CD4-positive, alpha-beta T cell (primary cell): ENCODE measurements at regions not wholly inside any gene's neighbourhood (a gene's known extent, or its start where the extent isn't known, plus 50 kb on each side); places are given as distances from the start of the nearest gene placed in this dataset.

Experiments
- ATAC-seq: fragments of 200-7000 bp; cut with Tn5 transposase; one replicate; pipeline ENCODE4 v1.10.0; 2022; ENCODE audit warnings: mild to moderate bottlenecking; ENCODE audit not compliant: poor library complexity
- CTCF ChIA-PET: fragments of 350-600 bp; sonication (Branson Sonifier 250); formaldehyde crosslinking; loops from one replicate; lab custom pipeline; 2021; ENCODE audit warnings: antibody characterized with exemption, inconsistent platforms; lab: Charles Lee
- POLR2A ChIA-PET: fragments of 350-600 bp; sonication (Branson Sonifier 250); formaldehyde crosslinking; loops from one replicate; lab custom pipeline; 2021; ENCODE audit warnings: antibody characterized with exemption, inconsistent platforms; lab: Charles Lee
- DNase-seq, 14 experiments: peaks; one replicate each; pipeline ENCODE4 v3.0.0-alpha.2; 2013 to 2020; ENCODE audit warnings: mixed read lengths in 2 of 14
- H3K27ac ChIP-seq, 2 donors: one replicate each; pipeline versions ENCODE4 v1.5.1 to v1.7.0; 2013; ENCODE audit warnings: low read length in 2 of 2, low read depth in 1 of 2, mild to moderate bottlenecking in 1 of 2
- H3K27me3 ChIP-seq, 2 experiments: 1 replicate in 1 of 2; 2 replicates in 1 of 2; pipeline versions ENCODE4 v1.6.1 to v1.7.0; 2013; ENCODE audit warnings: low read length in 2 of 2, control low read depth in 1 of 2, mild to moderate bottlenecking in 1 of 2, moderate library complexity in 1 of 2; ENCODE audit not compliant: insufficient read depth in 2 of 2, control insufficient read depth in 1 of 2
- H3K36me3 ChIP-seq: one replicate; pipeline ENCODE4 v1.6.1; 2013; ENCODE audit warnings: low read length, control low read depth; ENCODE audit not compliant: insufficient read depth
- H3K4me1 ChIP-seq: one replicate; pipeline ENCODE4 v1.6.1; 2013; ENCODE audit warnings: low read length, control low read depth; ENCODE audit not compliant: insufficient read depth
- H3K4me3 ChIP-seq: one replicate; pipeline ENCODE4 v1.5.1; 2013; ENCODE audit warnings: mild to moderate bottlenecking, low read length, moderate library complexity
- H3K9me3 ChIP-seq, 2 experiments: 1 replicate in 1 of 2; 2 replicates in 1 of 2; pipeline versions ENCODE4 v1.6.1 to v1.7.0; 2013; ENCODE audit warnings: low read length in 2 of 2, mild to moderate bottlenecking in 2 of 2, control low read depth in 1 of 2, moderate library complexity in 1 of 2; ENCODE audit not compliant: control insufficient read depth in 1 of 2, insufficient read depth in 1 of 2
- H3K27ac Mint-ChIP-seq: one replicate; pipeline ENCODE4 v1.8.0; 2020; ENCODE audit warnings: mixed read lengths
- H3K27me3 Mint-ChIP-seq: one replicate; pipeline ENCODE4 v1.8.0; 2021; ENCODE audit warnings: mixed read lengths
- H3K36me3 Mint-ChIP-seq: one replicate; pipeline ENCODE4 v1.8.0; 2021; ENCODE audit warnings: low read depth, mixed read lengths
- H3K4me1 Mint-ChIP-seq: one replicate; pipeline ENCODE4 v1.8.0; 2021; ENCODE audit warnings: low read depth, mixed read lengths
- H3K4me3 Mint-ChIP-seq: one replicate; pipeline ENCODE4 v1.8.0; 2020; ENCODE audit warnings: mild to moderate bottlenecking, mixed read lengths
- H3K9me3 Mint-ChIP-seq: one replicate; pipeline ENCODE4 v1.8.0; 2020; ENCODE audit warnings: mixed read lengths
- CTCF ChIP-seq: fragments of 200-600 bp; IDR thresholded peaks from one replicate; pipeline ENCODE4 v1.8.0; 2022; ENCODE audit warnings: antibody characterized with exemption, mild to moderate bottlenecking
- intact Hi-C, 2 experiments: fragments of 100-400 bp; cut with DNase I in 1 of 2; cut with micrococcal nuclease in 1 of 2; formaldehyde crosslinking; loops; one replicate each; pipeline versions ENCODE4 v1.15.1 to v1.9.0; 2023 to 2025; cut with DNase I, micrococcal nuclease

GRCh38 chr3:26293329-26293844, 329.2 kb upstream of the LRRC3B start:
- no peak for ATAC-seq
- H3K36me3 Mint-ChIP-seq = no peaks in the 10 kb centered on the region
- DNase-seq = no peak
- no peak overlapping the region for H3K4me3 Mint-ChIP-seq
- H3K36me3 ChIP-seq = no peaks in the 10 kb centered on the region
- no peak for TF ChIP-seq CTCF
- H3K27ac Mint-ChIP-seq = no peak overlapping the region
- CTCF ChIA-PET = no interaction called here
- H3K9me3 ChIP-seq = no peaks in the 10 kb centered on the region
- no peaks in the 10 kb centered on the region for H3K4me1 ChIP-seq
- intact Hi-C loops = no loop called here
- POLR2A ChIA-PET = no interaction called here
- no peaks in the 10 kb centered on the region for H3K27me3 Mint-ChIP-seq
- H3K9me3 Mint-ChIP-seq = no peaks in the 10 kb centered on the region
- H3K27ac ChIP-seq = no peak overlapping the region
- H3K4me3 ChIP-seq = no peak overlapping the region
- H3K27me3 ChIP-seq = no peaks in the 10 kb centered on the region
- H3K4me1 Mint-ChIP-seq = no peaks in the 10 kb centered on the region

GRCh38 chr3:26307192-26307591, 315.4 kb upstream of the LRRC3B start:
- POLR2A ChIA-PET = no interaction called here
- Mint-ChIP-seq H3K27ac (no peak overlapping the region), H3K4me1 (no peaks in the 10 kb centered on the region), H3K4me3 (no peak overlapping the region), H3K36me3 (no peaks in the 10 kb centered on the region), H3K9me3 (peaks cover 15% of the 10 kb centered on the region), H3K27me3 (no peaks in the 10 kb centered on the region)
- Histone ChIP-seq H3K27ac (no peak overlapping the region), H3K9me3 (peaks cover 0 to 7% of the 10 kb centered on the region in 2 experiments), H3K27me3 (no peaks in the 10 kb centered on the region), H3K4me3 (no peak overlapping the region), H3K4me1 (no peaks in the 10 kb centered on the region), H3K36me3 (no peaks in the 10 kb centered on the region)
- intact Hi-C loops = no loop called here
- ATAC-seq (no peak), DNase-seq (no peak)
- no peak for TF ChIP-seq CTCF
- CTCF ChIA-PET = no interaction called here

DNA sequence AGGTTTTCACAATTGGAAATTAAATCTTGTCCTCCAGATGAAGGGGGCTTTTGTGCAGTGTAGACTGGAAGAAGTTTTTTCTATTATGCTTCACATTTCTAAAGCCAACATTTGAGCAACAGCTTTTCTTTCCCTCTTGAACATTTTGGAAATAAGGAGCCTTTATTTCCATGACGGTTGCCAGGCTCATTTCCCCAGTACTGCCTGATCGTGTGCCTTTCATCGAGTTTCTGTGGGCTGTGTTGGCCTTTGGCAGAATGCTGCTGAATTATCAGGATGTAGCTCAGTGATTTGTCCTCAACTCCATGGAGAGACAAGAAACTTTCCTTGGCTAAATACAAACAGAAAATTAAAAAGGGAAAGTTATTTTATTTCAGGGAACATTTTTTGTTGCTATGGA, 314.8 kb upstream of the LRRC3B start:
- H3K4me3 ChIP-seq = no peak overlapping the region
- no peak for ATAC-seq
- Mint-ChIP-seq H3K4me3 (no peak overlapping the region), H3K9me3 (peaks cover 11% of the 10 kb centered on the region), H3K27ac (no peak overlapping the region), H3K4me1 (no peaks in the 10 kb centered on the region), H3K27me3 (no peaks in the 10 kb centered on the region), H3K36me3 (no peaks in the 10 kb centered on the region)
- TF ChIP-seq CTCF = no peak
- intact Hi-C loops = no loop called here
- DNase-seq = no peak
- peaks cover 0 to 7% of the 10 kb centered on the region in 2 experiments for H3K9me3 ChIP-seq
- no peaks in the 10 kb centered on the region for H3K36me3 ChIP-seq
- H3K4me1 ChIP-seq = no peaks in the 10 kb centered on the region
- CTCF ChIA-PET = no interaction called here
- POLR2A ChIA-PET = no interaction called here
- H3K27ac ChIP-seq = no peak overlapping the region
- H3K27me3 ChIP-seq = no peaks in the 10 kb centered on the region
